Left ventricle myocardium superior (tissue), 1 donor: ENCODE measurements at regions not wholly inside any gene's neighbourhood (a gene's known extent, or its start where the extent isn't known, plus 50 kb on each side); places are given as distances from the start of the nearest gene placed in this dataset.
"Not testable (repeated sequence)": the region's sequence is repeated elsewhere in the genome, so short reads cannot be mapped to it uniquely, and the experiment has no call there.

ENCODE experiments used
- ATAC-seq: fragments of 200-7000 bp; cut with Tn5 transposase; one replicate; pipeline ENCODE4 v1.9.1; 2020; ENCODE audit warnings: mild to moderate bottlenecking, moderate library complexity
- DNase-seq: peaks from one replicate; pipeline ENCODE4 v3.0.0-alpha.2; 2020
- intact Hi-C: fragments of 100-400 bp; cut with micrococcal nuclease; formaldehyde crosslinking; loops from one replicate; pipeline ENCODE4 v1.11.0; 2022
- microRNA-seq: library from miRNA; unstranded; fragments of <30 nt; microRNA quantifications from one replicate; pipeline ENCODE4 v1.2.0, GENCODE V29; 2020; ENCODE audit warnings: borderline number of aligned reads
- donor health status: DM: no; HTN: yes; CAD: no; lungs with severe emphysema.

DNA sequence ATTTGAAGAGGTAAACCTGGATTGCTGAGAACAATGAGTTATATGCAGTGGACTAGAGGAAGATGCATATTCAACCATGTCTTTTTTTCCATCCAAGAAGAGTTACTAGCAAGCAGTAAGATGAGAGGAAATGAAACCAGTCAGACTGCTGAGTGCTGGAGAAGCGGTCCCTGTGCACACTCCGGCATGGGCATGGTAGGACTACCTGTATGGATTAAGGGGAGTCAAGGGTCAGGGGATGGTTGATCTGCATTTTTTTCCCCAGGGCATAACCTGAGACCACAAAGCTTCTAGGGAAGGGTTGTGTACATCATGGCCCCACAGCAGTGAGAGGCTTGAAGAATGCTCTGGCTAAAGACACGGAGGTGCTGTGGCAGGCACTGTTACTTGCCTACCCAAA, 76.6 kb upstream of the ZNF169 start:
- DNase-seq, result no peak
- intact Hi-C loops, result no loop called here
- peak; percentile 14 for ATAC-seq

- ATAC-seq, result no peak
- intact Hi-C loops, result no loop called here
- DNase-seq, result no peak
Measured at GRCh38 chr9:94183240-94183999, 75.7 kb upstream of the ZNF169 start.

DNA sequence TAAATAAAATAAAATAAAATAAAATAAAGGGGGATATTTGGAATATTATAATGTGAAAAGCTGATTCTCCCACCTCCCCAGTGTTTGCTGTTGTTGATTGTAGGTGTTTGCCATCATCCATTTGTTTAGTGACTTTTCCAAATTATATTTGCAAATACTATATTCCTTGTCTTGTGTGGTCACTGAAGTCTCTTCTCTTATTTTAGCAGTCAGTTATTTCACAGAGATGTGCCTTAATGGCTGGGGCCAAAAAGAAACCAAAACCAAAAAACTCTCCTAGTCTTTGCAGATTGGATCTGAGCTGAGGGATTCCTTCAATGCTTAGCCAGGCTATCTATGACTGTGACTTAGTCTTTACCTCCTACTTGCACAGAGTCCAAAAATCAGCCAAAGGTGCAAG, 70.9 kb upstream of the ZNF169 start:
- intact Hi-C loops, result no loop called here
- DNase-seq (no peak), ATAC-seq (no peak)

- DNase-seq, ATAC-seq, intact Hi-C loops: not testable (repeated sequence)
Measured at GRCh38 chr9:94191706-94192105, 67.4 kb upstream of the ZNF169 start.

DNA sequence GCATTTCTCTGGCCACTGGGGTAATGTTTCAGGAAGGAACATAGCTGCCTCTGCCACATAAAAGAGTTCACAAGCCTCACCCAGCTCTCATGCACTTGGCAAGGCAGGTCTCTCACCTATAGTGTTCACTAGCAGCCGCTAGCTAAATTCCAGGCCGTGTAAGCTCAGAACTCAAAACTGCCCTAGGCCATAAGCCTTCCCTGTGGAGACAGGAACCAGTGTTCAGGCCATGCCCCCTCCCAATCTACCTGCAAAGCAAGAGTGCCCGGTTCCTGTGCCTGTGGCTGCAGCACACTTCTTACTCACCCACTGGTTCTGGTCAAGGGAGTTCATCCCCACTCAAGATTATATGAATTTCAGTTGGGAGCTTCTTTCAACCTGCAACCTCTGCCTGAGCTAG, 60.7 kb upstream of the ZNF169 start:
- DNase-seq (no peak), ATAC-seq (no peak)
- intact Hi-C loops, result no loop called here

- ATAC-seq (no peak), DNase-seq (no peak)
- intact Hi-C loops, result no loop called here
Measured at GRCh38 chr9:94199776-94200175, 59.3 kb upstream of the ZNF169 start.

- ATAC-seq (no peak), DNase-seq (no peak)
- intact Hi-C loops, result no loop called here
Measured at GRCh38 chr9:94204174-94204573, 54.9 kb upstream of the ZNF169 start.

- intact Hi-C loops, result no loop called here
- DNase-seq, result no peak
- no peak for ATAC-seq
Measured at GRCh38 chr9:94207781-94208180, 51.3 kb upstream of the ZNF169 start.

Small RNA genes in the stretch of these regions (microRNA-seq; reads per million reads assigned to microRNA genes)
- gene MIRLET7A1 (95.1 reads per million, percentile 37 among the genes with 10 or more reads in this experiment), gene MIRLET7D (4,169 reads per million, percentile 88 among the genes with 10 or more reads in this experiment), gene MIRLET7F1 (142 reads per million, percentile 43 among the genes with 10 or more reads in this experiment)
